Kidney tubule cell (primary cell): ENCODE measurements at regions not wholly inside any gene's neighbourhood (a gene's known extent, or its start where the extent isn't known, plus 50 kb on each side); places are given as distances from the start of the nearest gene placed in this dataset.
"Not testable (repeated sequence)": the region's sequence is repeated elsewhere in the genome, so short reads cannot be mapped to it uniquely, and the experiment has no call there.

Experiments
- DNase-seq: peaks from one replicate; pipeline ENCODE4 v3.0.0-alpha.2; 2018; ENCODE audit warnings: low spot score

GRCh38 chrX:5290635-5291034 lies 938.0 kb downstream of the NLGN4X start:
- DNase-seq = no peak

- not testable (repeated sequence) for DNase-seq
These were observed 938.7 kb downstream of the NLGN4X start for GRCh38 chrX:5289949-5290348.

- DNase-seq = no peak
These were observed 949.8 kb downstream of the NLGN4X start for GRCh38 chrX:5278908-5279307.

GRCh38 chrX:5265324-5265850 lies 963.3 kb downstream of the NLGN4X start:
- DNase-seq = no peak

- no peak for DNase-seq
These were observed 978.6 kb downstream of the NLGN4X start for GRCh38 chrX:5250106-5250505.

GRCh38 chrX:5242091-5242790 lies 986.4 kb downstream of the NLGN4X start:
- no peak for DNase-seq

- no peak for DNase-seq
These were observed 991.9 kb downstream of the NLGN4X start for GRCh38 chrX:5236749-5237148.

- DNase-seq = peak; percentile 28
These were observed 992.6 kb downstream of the NLGN4X start for GRCh38 chrX:5236096-5236495.

- DNase-seq = no peak
These were observed 994.8 kb downstream of the NLGN4X start for GRCh38 chrX:5233830-5234229.

GRCh38 chrX:5220421-5220820 lies 1008.2 kb downstream of the NLGN4X start:
- peak; percentile 36 for DNase-seq

GRCh38 chrX:5194806-5195205 lies 1033.9 kb downstream of the NLGN4X start:
- peak; percentile 48 for DNase-seq

- no peak for DNase-seq
These were observed 1048.4 kb downstream of the NLGN4X start for GRCh38 chrX:5180135-5180741.

- peak; percentile 2 for DNase-seq
These were observed 1051.9 kb downstream of the NLGN4X start for GRCh38 chrX:5176766-5177165.

GRCh38 chrX:5163663-5164062 lies 1065.0 kb downstream of the NLGN4X start:
- DNase-seq = no peak

GRCh38 chrX:5155301-5155700 lies 1073.4 kb downstream of the NLGN4X start:
- no peak for DNase-seq

- no peak for DNase-seq
These were observed 1082.7 kb downstream of the NLGN4X start for GRCh38 chrX:5145957-5146356.

GRCh38 chrX:5142644-5143043 lies 1086.0 kb downstream of the NLGN4X start:
- DNase-seq = no peak

- DNase-seq = no peak
These were observed 1106.4 kb downstream of the NLGN4X start for GRCh38 chrX:5122181-5122678.

- no peak for DNase-seq
These were observed 1110.9 kb downstream of the NLGN4X start for GRCh38 chrX:5117816-5118215.

- peak; percentile 29 for DNase-seq
These were observed 1115.5 kb downstream of the NLGN4X start for GRCh38 chrX:5113128-5113527.

- DNase-seq = no peak
These were observed 1128.7 kb downstream of the NLGN4X start for GRCh38 chrX:5100004-5100403.

GRCh38 chrX:5086388-5086787 lies 1142.3 kb downstream of the NLGN4X start:
- DNase-seq = no peak

- DNase-seq = no peak
These were observed 1144.4 kb downstream of the NLGN4X start for GRCh38 chrX:5084279-5084678.
